CD4-positive, alpha-beta T cell treated with Interleukin-17A for 1 hour (primary cell): ENCODE measurements at regions not wholly inside any gene's neighbourhood (a gene's known extent, or its start where the extent isn't known, plus 50 kb on each side); places are given as distances from the start of the nearest gene placed in this dataset.
"Not testable (repeated sequence)": the region's sequence is repeated elsewhere in the genome, so short reads cannot be mapped to it uniquely, and the experiment has no call there.

Source experiments
- DNase-seq: peaks from one replicate; pipeline ENCODE4 v3.0.0-alpha.2; 2020

DNA sequence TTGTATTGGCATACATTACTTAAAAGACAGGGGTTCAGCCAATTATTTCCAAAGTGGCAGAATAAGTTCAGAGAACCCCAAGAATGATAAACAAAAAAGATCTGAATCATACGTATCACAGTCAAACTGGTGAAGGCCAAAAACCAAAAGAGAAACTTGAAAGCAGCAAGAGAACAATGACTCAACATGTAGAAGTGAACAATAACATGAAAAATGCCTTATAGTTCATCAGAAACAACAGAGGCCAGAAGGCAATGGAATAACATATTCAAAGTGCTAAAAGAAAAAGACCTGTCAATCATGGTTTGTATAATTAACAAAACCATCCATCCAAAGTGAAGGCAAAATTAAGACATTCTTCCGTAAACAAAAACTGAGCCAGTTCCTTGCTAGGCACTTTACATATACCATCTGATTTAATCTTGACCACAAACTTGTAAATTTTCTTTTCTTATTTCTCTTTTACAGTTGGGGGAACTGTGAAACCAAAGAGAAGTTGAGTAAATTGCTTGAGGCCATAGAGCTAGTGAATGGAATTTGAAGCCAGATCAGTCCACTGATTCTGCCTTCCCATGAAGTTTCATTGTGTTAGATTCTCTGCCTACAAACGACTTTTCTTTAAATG, 232.1 kb upstream of the SEL1L start:
- DNase-seq = no peak

- DNase-seq = no peak
Observed at GRCh38 chr14:81766321-81766915, 232.8 kb upstream of the SEL1L start.

DNA sequence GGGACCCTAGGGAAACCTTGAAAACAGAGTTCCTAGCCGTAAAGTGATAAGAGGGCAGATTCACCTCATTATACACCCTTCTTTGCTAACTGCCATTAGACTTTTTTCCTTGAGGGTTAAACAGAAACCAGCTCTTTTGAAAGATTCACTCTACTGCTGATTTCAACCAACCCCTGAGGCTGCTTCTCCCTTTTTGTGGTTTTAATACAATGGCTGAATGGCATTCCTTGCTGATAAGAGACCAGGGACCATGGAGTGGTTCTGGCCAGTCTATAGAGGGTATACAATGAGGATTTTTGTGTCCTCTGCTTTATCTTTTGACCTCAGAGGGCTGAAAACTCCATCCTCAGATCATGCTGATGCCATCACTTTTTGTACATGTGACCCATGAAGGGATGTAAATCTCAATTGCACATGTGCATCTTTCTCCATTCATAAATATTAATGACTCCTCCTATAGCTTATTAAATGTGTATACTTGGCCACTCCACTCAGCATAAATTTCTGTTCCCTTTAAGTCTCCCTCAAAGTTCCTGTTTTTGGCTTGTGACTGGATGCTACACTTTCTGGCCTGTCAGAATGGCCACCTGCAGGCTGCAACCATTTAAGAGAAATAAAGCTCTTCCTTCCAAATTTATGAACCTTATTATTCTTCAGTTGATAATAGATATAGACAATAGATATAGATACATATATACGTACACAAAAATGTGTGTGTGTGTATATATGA, 233.8 kb upstream of the SEL1L start:
- DNase-seq = no peak

- no peak for DNase-seq
Observed at GRCh38 chr14:81771651-81772275, 238.1 kb upstream of the SEL1L start.

GRCh38 chr14:81772381-81772780, 238.7 kb upstream of the SEL1L start:
- no peak for DNase-seq

GRCh38 chr14:81776531-81776930, 242.9 kb upstream of the SEL1L start:
- DNase-seq = no peak

GRCh38 chr14:81781798-81782197, 248.1 kb upstream of the SEL1L start:
- not testable (repeated sequence) for DNase-seq

- no peak for DNase-seq
Observed at GRCh38 chr14:81784084-81784483, 250.4 kb upstream of the SEL1L start.

- no peak for DNase-seq
Observed at GRCh38 chr14:81797315-81797714, 263.7 kb upstream of the SEL1L start.

- DNase-seq = no peak
Observed at GRCh38 chr14:81801921-81802320, 268.3 kb upstream of the SEL1L start.

- no peak for DNase-seq
Observed at GRCh38 chr14:81802341-81802740, 268.7 kb upstream of the SEL1L start.

DNA sequence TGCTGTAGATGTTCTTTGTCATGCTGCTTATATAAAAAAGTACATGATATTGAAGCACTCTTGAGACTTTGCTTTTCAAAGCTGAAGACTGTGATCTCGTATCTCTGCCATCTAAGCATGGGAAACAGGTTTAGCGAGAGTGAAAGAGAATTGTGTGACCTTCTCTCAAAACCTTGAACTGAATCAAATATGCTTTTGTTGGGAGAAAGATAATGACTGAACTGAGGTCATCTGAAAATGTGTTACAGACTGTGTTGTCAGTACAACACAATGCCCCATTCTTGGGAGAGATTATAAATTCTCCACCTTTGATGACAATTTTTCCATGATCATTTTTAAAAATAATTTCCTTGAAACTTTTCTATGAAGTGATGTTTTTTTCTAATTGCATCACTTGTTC, 272.1 kb upstream of the SEL1L start:
- no peak for DNase-seq

DNA sequence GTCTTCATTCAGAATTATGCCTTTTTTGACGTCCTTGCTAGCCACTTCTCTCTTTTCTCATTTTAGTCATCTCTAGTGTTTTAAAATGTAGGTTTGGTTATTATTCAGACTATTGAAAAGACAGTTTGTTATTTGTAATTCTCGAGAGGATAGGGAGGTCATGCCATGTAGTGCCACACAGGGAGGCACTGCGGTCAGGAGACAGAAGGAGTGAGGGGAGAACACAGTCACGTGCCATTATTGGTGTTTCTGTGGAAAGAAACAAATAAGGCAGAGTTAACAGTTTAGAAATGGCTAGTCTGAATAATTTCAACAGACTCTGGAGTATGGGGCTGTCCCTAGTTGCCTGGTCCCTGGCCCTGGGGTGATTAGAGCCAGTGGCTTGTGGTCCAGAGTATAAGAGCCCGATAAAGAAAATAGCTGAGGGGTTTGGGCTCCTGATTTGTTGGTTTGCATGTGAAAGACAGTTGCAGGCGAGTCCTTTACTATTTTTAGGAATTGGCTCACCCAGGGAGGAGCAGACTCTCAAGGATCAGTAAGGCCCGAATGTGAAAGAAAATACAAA, 278.1 kb upstream of the SEL1L start:
- no peak for DNase-seq

GRCh38 chr14:81818271-81818670, 284.6 kb upstream of the SEL1L start:
- no peak for DNase-seq

GRCh38 chr14:81819344-81819743, 285.7 kb upstream of the SEL1L start:
- DNase-seq = no peak

DNA sequence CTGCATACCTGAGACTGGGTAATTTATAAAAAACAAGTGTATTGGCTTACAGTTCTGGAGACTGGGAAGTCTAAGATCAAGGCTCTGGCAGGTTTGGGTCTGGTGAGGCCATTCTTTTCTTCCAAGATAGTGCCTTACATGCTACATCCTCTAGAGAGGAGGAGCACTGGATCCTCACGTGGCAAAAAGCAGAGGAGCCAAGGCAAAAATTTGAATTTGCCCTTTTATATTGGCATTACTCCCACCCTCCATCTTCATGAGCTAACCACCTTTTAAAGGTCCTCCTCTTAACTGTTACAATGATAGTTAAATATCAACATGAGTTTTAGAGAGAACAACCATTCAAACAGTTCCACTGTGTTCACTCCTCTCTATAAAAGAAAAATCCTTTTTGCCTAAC, 286.3 kb upstream of the SEL1L start:
- no peak for DNase-seq

GRCh38 chr14:81826081-81826480, 292.4 kb upstream of the SEL1L start:
- DNase-seq = no peak

GRCh38 chr14:81829447-81829846, 295.8 kb upstream of the SEL1L start:
- no peak for DNase-seq

- DNase-seq = no peak
Observed at GRCh38 chr14:81831128-81831820, 297.6 kb upstream of the SEL1L start.

GRCh38 chr14:81834308-81834707, 300.7 kb upstream of the SEL1L start:
- no peak for DNase-seq

DNA sequence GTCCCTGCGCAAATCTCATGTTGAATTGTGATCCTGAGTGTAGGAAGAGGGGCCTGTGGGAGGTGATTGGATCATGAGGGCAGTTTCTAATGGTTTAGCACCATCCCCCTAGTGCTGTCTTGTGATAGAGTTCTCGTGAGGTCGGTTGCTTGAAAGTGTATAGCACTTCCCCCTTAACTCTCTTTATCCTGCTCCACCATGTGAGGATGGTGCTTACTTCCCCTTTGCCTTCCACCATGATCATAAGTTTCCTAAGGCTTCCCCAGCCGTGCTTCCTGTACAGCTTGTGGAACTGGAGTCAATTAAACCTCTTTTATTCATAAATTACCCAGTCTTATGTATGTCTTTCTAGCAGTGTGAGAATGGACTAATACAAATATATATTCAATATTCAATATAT, 303.7 kb upstream of the SEL1L start:
- DNase-seq = no peak

DNA sequence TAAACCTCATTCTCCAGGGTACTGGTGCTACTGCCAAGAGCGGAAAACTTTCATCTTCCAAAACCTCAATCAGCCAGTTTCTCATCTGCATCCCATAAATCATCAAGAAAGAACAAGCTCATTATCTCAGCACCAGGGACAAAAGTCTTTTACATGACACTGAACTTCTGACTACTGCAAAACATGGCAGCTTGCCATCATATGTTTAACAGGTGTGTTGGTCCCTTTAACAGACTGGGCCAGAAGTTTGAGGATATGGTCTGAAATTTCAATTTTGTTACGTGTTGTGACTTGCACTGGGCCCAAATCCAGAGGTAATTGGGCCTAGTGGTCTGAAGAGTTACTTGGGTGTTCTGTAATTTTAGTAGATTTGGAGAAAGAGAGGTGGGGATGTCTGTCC, 305.4 kb upstream of the SEL1L start:
- no peak for DNase-seq

- DNase-seq = no peak
Observed at GRCh38 chr14:81841346-81841745, 307.7 kb upstream of the SEL1L start.
